A549 (cell line): ENCODE measurements at regions not wholly inside any gene's neighbourhood (a gene's known extent, or its start where the extent isn't known, plus 50 kb on each side); places are given as distances from the start of the nearest gene placed in this dataset.

Source experiments
- ATAC-seq, 2 experiments: fragments of 200-7000 bp in 1 of 2; fragments of >200 bp in 1 of 2; cut with Nextera tagmentation in 1 of 2; cut with Tn5 transposase in 1 of 2; 3 replicates each; pipeline versions ENCODE4 v1.8.0 to v1.9.1; 2018 to 2020; ENCODE audit warnings: mild to moderate bottlenecking in 1 of 2, moderate library complexity in 1 of 2
- CTCF ChIA-PET: fragments of 300-600 bp; sonication (Branson Sonifier 250); formaldehyde crosslinking; extraction: SDS; loops from one replicate; lab custom pipeline; 2021; ENCODE audit warnings: antibody characterized with exemption, inconsistent platforms; lab: Yijun Ruan, JAX
- POLR2A ChIA-PET: fragments of 350-600 bp; formaldehyde crosslinking; extraction: SDS; loops from one replicate; lab custom pipeline; 2021; ENCODE audit warnings: antibody characterized with exemption, inconsistent platforms; lab: Yijun Ruan, JAX
- DNase-seq, 2 experiments: peaks; one replicate each; pipeline versions ENCODE4 v3.0.0 to v3.0.0-alpha.2; 2011 to 2016; ENCODE audit warnings: low read depth in 1 of 2, low spot score in 1 of 2
- FAIRE-seq: peaks from 2 replicates; lab custom pipeline; 2011; peaks lifted over from hg19 to GRCh38; lab: Jason Lieb, UNC
- H3K27ac ChIP-seq, 2 experiments: fragments of >200 bp; sonication (Bioruptor Twin); formaldehyde crosslinking; 3 replicates each; pipeline ENCODE4 v1.5.1; 2016 to 2017
- H3K4me1 ChIP-seq: fragments of >200 bp; sonication (Bioruptor Twin); formaldehyde crosslinking; 3 replicates; pipeline ENCODE4 v1.6.1; 2016
- H3K4me2 ChIP-seq: fragments of >200 bp; sonication (Bioruptor Twin); formaldehyde crosslinking; 3 replicates; pipeline ENCODE4 v1.6.1; 2016
- H3K4me3 ChIP-seq: fragments of >200 bp; sonication (Bioruptor Twin); formaldehyde crosslinking; 3 replicates; pipeline ENCODE4 v1.5.1; 2016
- H3K9me3 ChIP-seq: fragments of >200 bp; sonication (Bioruptor Twin); formaldehyde crosslinking; 3 replicates; pipeline ENCODE4 v1.6.1; 2016
- CBX2 ChIP-seq: fragments of 200-600 bp; sonication (generic); IDR thresholded peaks from 2 replicates; pipeline ENCODE4 v1.6.1; 2016; ENCODE audit warnings: low read depth, mild to moderate bottlenecking, borderline replicate concordance
- CBX8 ChIP-seq: fragments of 200-600 bp; sonication (generic); IDR thresholded peaks from 2 replicates; pipeline ENCODE4 v1.6.1; 2016
- CEBPB ChIP-seq, 2 experiments: fragments of >200 bp in 1 of 2; sonication (Bioruptor Twin) in 1 of 2; formaldehyde crosslinking in 1 of 2; IDR thresholded peaks; 2 replicates each; pipeline ENCODE4 v1.6.1; 2012 to 2016
- CHD4 ChIP-seq: fragments of 200-600 bp; sonication (generic); IDR thresholded peaks from 2 replicates; pipeline ENCODE4 v1.6.1; 2016; ENCODE audit warnings: antibody characterized with exemption, mild to moderate bottlenecking, borderline replicate concordance
- EHF ChIP-seq: fragments of 250-450 bp; sonication (Bioruptor Pico); IDR thresholded peaks from 2 replicates; pipeline ENCODE4 v1.5.0; 2020; ENCODE audit warnings: mild to moderate bottlenecking
- EHMT2 ChIP-seq: fragments of 200-600 bp; sonication (generic); IDR thresholded peaks from 2 replicates; pipeline ENCODE4 v1.6.1; 2016; ENCODE audit warnings: antibody characterized with exemption, low read depth, mild to moderate bottlenecking, moderate library complexity
- EP300 ChIP-seq, 2 experiments: fragments of >200 bp; sonication (Bioruptor Twin); formaldehyde crosslinking; IDR thresholded peaks; 2 replicates in 1 of 2; 3 replicates in 1 of 2; pipeline ENCODE4 v1.6.1; 2016 to 2017
- FOSL2 ChIP-seq, 2 experiments: fragments of 450-650 bp in 1 of 2; fragments of >200 bp in 1 of 2; sonication (Bioruptor Twin) in 1 of 2; formaldehyde crosslinking; IDR thresholded peaks; 2 replicates each; pipeline versions ENCODE4 v1.5.0 to v1.6.1; 2016 to 2020; ENCODE audit warnings: mild to moderate bottlenecking in 1 of 2, moderate library complexity in 1 of 2
- FOXS1 ChIP-seq: fragments of 250-450 bp; sonication (Bioruptor Pico); IDR thresholded peaks from 2 replicates; pipeline ENCODE4 v1.5.0; 2020; ENCODE audit warnings: mild to moderate bottlenecking, moderate library complexity
- GATA3 ChIP-seq: IDR thresholded peaks from 2 replicates; pipeline ENCODE4 v1.6.1; 2012; ENCODE audit warnings: borderline replicate concordance
- HEYL ChIP-seq: fragments of 250-450 bp; sonication (Bioruptor Pico); IDR thresholded peaks from 2 replicates; pipeline ENCODE4 v1.8.0; 2021; ENCODE audit warnings: mild to moderate bottlenecking, moderate library complexity
- HOXB13 ChIP-seq: fragments of 250-450 bp; sonication (Bioruptor Pico); IDR thresholded peaks from 2 replicates; pipeline ENCODE4 v1.5.0; 2020; ENCODE audit warnings: low read depth, mild to moderate bottlenecking, moderate library complexity
- JUN ChIP-seq, 2 experiments: fragments of >200 bp; sonication (Bioruptor Twin); formaldehyde crosslinking; IDR thresholded peaks; 2 replicates in 1 of 2; 3 replicates in 1 of 2; pipeline ENCODE4 v1.6.1; 2016 to 2017
- JUNB ChIP-seq: fragments of >200 bp; sonication (Bioruptor Twin); formaldehyde crosslinking; IDR thresholded peaks from 2 replicates; pipeline ENCODE4 v1.6.1; 2016
- MAFK ChIP-seq: fragments of 450-650 bp; IDR thresholded peaks from 2 replicates; pipeline ENCODE4 v1.6.1; 2014; ENCODE audit not compliant: partially characterized antibody
- PHF8 ChIP-seq: fragments of 200-600 bp; sonication (generic); IDR thresholded peaks from 2 replicates; pipeline ENCODE4 v1.6.1; 2016; ENCODE audit warnings: low read depth, mild to moderate bottlenecking, antibody characterized with exemption, moderate library complexity, borderline replicate concordance
- POLR2AphosphoS2 ChIP-seq: conservative IDR thresholded peaks from 2 replicates; pipeline ENCODE4 v1.6.1; 2012; ENCODE audit warnings: low read length, improper control_type of control experiment, inconsistent platforms
- RAD21 ChIP-seq, 2 experiments: fragments of >200 bp in 1 of 2; sonication (Bioruptor Twin) in 1 of 2; formaldehyde crosslinking in 1 of 2; IDR thresholded peaks in 1 of 2; conservative IDR thresholded peaks in 1 of 2; 2 replicates in 1 of 2; 3 replicates in 1 of 2; pipeline ENCODE4 v1.6.1; 2012 to 2018; ENCODE audit warnings: inconsistent platforms in 1 of 2
- RFX5 ChIP-seq: fragments of 450-650 bp; IDR thresholded peaks from 2 replicates; pipeline ENCODE4 v1.7.1; 2014; ENCODE audit warnings: antibody characterized with exemption, mild to moderate bottlenecking, moderate library complexity
- RNF2 ChIP-seq: fragments of 200-600 bp; sonication (generic); IDR thresholded peaks from 2 replicates; pipeline ENCODE4 v1.6.1; 2016; ENCODE audit warnings: low read depth, mild to moderate bottlenecking, antibody characterized with exemption, moderate library complexity, borderline replicate concordance
- SREBF2 ChIP-seq: fragments of 450-650 bp; IDR thresholded peaks from 2 replicates; pipeline ENCODE4 v1.6.1; 2014; ENCODE audit warnings: mild to moderate bottlenecking, moderate library complexity
- TFCP2L1 ChIP-seq: fragments of 250-450 bp; sonication (Bioruptor Pico); IDR thresholded peaks from 2 replicates; pipeline ENCODE4 v1.5.0; 2021; ENCODE audit warnings: mild to moderate bottlenecking
- ZC3H11A ChIP-seq: fragments of 450-650 bp; IDR thresholded peaks from 2 replicates; pipeline ENCODE4 v1.6.1; 2014; ENCODE audit warnings: antibody characterized with exemption, mild to moderate bottlenecking
- ZFP36 ChIP-seq: fragments of 450-650 bp; IDR thresholded peaks from 2 replicates; pipeline ENCODE4 v1.6.1; 2014; ENCODE audit warnings: borderline replicate concordance; ENCODE audit not compliant: partially characterized antibody
- ZSCAN20 ChIP-seq: fragments of 250-450 bp; sonication (Bioruptor Pico); IDR thresholded peaks from 2 replicates; pipeline ENCODE4 v1.8.0; 2022; ENCODE audit warnings: mild to moderate bottlenecking, moderate library complexity
- WGBS: methylation state at CpG from one replicate; pipeline ENCODE4 v1.1.6; 2017; ENCODE audit errors: missing lambda C conversion rate; 5-methylcytosine and 5-hydroxymethylcytosine counted together
- TF ChIP-seq, protein P1 (sequence below): fragments of >200 bp; sonication (Bioruptor Twin); formaldehyde crosslinking; IDR thresholded peaks from 2 replicates; pipeline ENCODE4 v1.6.1; 2016
- TF ChIP-seq, protein P2 (sequence below): IDR thresholded peaks from 2 replicates; pipeline ENCODE4 v1.6.1; 2012
- TF ChIP-seq, protein P3 (sequence below): IDR thresholded peaks from 2 replicates; pipeline ENCODE4 v1.6.1; 2012; ENCODE audit warnings: low read depth, borderline replicate concordance
- TF ChIP-seq, protein P4 (sequence below): fragments of >200 bp; sonication (Bioruptor Twin); formaldehyde crosslinking; IDR thresholded peaks from 3 replicates; pipeline ENCODE4 v1.5.1; 2016
- TF ChIP-seq, protein P5 (sequence below): fragments of 150-350 bp; IDR thresholded peaks from 2 replicates; pipeline ENCODE4 v1.6.1; 2014; ENCODE audit warnings: low read depth, mild to moderate bottlenecking, low read length

DNA sequence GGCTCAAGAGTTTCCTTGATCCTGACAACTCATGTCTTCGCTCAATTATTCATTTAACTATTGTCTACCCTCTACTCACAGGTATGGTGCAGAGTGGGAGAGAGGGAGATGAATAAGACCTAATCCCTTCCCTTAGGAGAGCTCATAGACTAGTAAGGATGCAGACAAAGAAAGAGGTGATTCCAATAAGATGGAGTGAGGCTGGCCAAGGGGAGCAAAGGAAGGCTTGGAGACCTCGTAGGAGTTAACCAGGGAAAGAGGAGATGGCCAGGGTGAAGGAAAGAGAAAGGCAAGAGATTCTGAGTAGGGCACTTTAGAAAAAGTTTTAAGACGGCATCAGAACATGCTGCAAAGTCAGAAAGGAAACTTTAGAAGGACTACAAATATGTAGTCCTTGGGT, 588.5 kb downstream of the VRK1 start:
- 8% methylated on average over 3 of the region's 3 CpGs for WGBS
- ChIA-PET CTCF (no interaction called here), POLR2A (no interaction called here)
- TF ChIP-seq CBX8 (no peak), JUNB (no peak), HOXB13 (CRISPR knock-in tag) (no peak), RNF2 (no peak), ZC3H11A (no peak), CBX2 (no peak), CEBPB (IDR thresholded peaks at IDR 0.05) (no peak), EHMT2 (no peak), HEYL (CRISPR knock-in tag) (no peak), JUN (IDR thresholded peaks at IDR 0.05) (no peak), EHF (CRISPR knock-in tag) (no peak)
- no peak for ATAC-seq
- H3K4me1 ChIP-seq = no peaks in the 10 kb centered on the region
- no peak for FAIRE-seq
- H3K27ac ChIP-seq = no peak overlapping the region
- no peak overlapping the region for H3K4me2 ChIP-seq
- DNase-seq = no peak
- no peaks in the 10 kb centered on the region for H3K9me3 ChIP-seq
- no peak overlapping the region for H3K4me3 ChIP-seq

DNA sequence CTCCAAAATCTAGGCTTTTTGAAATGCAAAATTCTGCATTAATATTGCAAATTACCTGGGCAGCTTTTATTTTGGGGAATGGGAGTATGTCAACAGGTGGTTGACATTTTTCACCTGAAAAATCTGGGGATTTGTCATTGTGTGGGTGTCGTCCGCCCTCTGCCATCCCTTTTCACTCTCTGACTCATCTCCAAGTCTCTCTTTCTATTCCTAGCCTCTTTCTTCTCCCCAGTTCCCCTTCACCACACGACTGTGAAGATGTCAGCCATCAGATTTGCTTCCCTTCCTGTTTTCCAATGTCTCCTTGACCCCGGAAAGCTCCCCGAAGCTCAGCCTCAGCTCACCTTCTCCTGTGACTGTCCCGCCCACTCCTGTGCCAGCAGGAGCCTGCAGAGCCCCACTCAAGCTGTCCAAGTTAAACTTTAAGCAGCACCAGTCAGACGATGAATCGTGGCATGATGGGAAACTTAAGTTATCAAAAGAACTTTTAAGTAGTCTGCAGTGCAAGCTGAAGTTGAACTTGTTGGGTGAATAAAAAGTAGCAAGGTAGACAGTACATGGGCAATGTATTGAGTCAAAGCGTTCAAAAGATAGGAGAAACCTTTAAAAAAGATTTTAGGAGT, 590.2 kb downstream of the VRK1 start:
- no peak for FAIRE-seq
- no peaks in the 10 kb centered on the region for H3K4me1 ChIP-seq
- CTCF ChIA-PET = no interaction called here
- H3K4me2 ChIP-seq = no peak overlapping the region
- POLR2A ChIA-PET = no interaction called here
- no peaks in the 10 kb centered on the region for H3K9me3 ChIP-seq
- no peak for DNase-seq
- no peak for TF ChIP-seq MAFK
- TF ChIP-seq ZC3H11A = no peak
- TF ChIP-seq POLR2AphosphoS2 = no peak
- no peak for TF ChIP-seq ZSCAN20 (CRISPR knock-in tag)
- TF ChIP-seq, protein P1, sequence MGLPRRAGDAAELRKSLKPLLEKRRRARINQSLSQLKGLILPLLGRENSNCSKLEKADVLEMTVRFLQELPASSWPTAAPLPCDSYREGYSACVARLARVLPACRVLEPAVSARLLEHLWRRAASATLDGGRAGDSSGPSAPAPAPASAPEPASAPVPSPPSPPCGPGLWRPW = no peak
- TF ChIP-seq FOXS1 (CRISPR knock-in tag) = no peak
- 2% methylated on average over 9 of the region's 9 CpGs for WGBS
- H3K27ac ChIP-seq = no peak overlapping the region
- no peak for ATAC-seq
- no peak overlapping the region for H3K4me3 ChIP-seq

DNA sequence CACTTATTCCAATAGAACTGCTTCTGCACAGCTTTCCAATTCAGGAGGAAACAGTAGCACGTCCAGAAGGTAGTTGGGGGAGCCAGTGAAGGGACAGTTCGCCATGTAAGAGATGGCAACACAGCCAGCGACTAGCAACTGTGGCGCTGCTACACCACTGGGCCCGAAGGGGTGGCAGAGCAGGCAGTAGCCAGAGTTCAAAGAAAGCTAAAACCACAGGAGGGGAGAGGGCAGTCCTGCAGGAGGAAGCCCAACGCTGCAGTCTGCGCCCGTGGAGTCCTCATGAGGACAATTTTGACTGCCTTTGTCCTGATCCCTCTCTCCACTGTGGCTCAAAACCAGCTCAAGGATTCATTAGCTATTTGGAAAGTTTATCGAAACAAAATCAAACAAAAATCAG, 591.2 kb downstream of the VRK1 start:
- 3% methylated on average over 9 of the region's 9 CpGs for WGBS
- no peaks in the 10 kb centered on the region for H3K4me1 ChIP-seq
- TF ChIP-seq, protein P2, sequence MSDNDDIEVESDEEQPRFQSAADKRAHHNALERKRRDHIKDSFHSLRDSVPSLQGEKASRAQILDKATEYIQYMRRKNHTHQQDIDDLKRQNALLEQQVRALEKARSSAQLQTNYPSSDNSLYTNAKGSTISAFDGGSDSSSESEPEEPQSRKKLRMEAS = no peak
- TF ChIP-seq GATA3 (no peak), CHD4 (no peak), HOXB13 (CRISPR knock-in tag) (no peak), ZFP36 (no peak), FOSL2 (IDR thresholded peaks at IDR 0.05) (no peak), FOSL2 (CRISPR knock-in tag; IDR thresholded peaks at IDR 0.05) (no peak), RAD21 (conservative IDR thresholded peaks at IDR 0.05 in 1 of 2, IDR thresholded peaks at IDR 0.05 in 1 of 2) (no peak), SREBF2 (no peak), TFCP2L1 (CRISPR knock-in tag) (no peak), FOXS1 (CRISPR knock-in tag) (no peak), PHF8 (no peak), EP300 (IDR thresholded peaks at IDR 0.05) (no peak), RFX5 (no peak)
- TF ChIP-seq, protein P3, sequence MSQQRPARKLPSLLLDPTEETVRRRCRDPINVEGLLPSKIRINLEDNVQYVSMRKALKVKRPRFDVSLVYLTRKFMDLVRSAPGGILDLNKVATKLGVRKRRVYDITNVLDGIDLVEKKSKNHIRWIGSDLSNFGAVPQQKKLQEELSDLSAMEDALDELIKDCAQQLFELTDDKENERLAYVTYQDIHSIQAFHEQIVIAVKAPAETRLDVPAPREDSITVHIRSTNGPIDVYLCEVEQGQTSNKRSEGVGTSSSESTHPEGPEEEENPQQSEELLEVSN = no peak
- TF ChIP-seq, protein P1 = no peak
- TF ChIP-seq, protein P4, sequence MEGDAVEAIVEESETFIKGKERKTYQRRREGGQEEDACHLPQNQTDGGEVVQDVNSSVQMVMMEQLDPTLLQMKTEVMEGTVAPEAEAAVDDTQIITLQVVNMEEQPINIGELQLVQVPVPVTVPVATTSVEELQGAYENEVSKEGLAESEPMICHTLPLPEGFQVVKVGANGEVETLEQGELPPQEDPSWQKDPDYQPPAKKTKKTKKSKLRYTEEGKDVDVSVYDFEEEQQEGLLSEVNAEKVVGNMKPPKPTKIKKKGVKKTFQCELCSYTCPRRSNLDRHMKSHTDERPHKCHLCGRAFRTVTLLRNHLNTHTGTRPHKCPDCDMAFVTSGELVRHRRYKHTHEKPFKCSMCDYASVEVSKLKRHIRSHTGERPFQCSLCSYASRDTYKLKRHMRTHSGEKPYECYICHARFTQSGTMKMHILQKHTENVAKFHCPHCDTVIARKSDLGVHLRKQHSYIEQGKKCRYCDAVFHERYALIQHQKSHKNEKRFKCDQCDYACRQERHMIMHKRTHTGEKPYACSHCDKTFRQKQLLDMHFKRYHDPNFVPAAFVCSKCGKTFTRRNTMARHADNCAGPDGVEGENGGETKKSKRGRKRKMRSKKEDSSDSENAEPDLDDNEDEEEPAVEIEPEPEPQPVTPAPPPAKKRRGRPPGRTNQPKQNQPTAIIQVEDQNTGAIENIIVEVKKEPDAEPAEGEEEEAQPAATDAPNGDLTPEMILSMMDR = no peak
- TF ChIP-seq, protein P5, sequence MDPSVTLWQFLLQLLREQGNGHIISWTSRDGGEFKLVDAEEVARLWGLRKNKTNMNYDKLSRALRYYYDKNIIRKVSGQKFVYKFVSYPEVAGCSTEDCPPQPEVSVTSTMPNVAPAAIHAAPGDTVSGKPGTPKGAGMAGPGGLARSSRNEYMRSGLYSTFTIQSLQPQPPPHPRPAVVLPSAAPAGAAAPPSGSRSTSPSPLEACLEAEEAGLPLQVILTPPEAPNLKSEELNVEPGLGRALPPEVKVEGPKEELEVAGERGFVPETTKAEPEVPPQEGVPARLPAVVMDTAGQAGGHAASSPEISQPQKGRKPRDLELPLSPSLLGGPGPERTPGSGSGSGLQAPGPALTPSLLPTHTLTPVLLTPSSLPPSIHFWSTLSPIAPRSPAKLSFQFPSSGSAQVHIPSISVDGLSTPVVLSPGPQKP = no peak
- TF ChIP-seq, all 56 proteins: peak for 0
- Histone ChIP-seq H3K9me3 (no peaks in the 10 kb centered on the region), H3K27ac (no peak overlapping the region), H3K4me3 (no peak overlapping the region), H3K4me2 (no peak overlapping the region)
- ChIA-PET CTCF (no interaction called here), POLR2A (no interaction called here)
- FAIRE-seq (no peak), ATAC-seq (no peak), DNase-seq (no peak)
